ENCODE measurements at regions not wholly inside any gene's neighbourhood (a gene's known extent, or its start where the extent isn't known, plus 50 kb on each side); places are given as distances from the start of the nearest gene placed in this dataset.
"Not testable (repeated sequence)": the region's sequence is repeated elsewhere in the genome, so short reads cannot be mapped to it uniquely, and the experiment has no call there.

- peak; percentile 59 for DNase-seq
Observed at GRCh38 chr21:35840949-35841348, 219.4 kb downstream of the SETD4 start.

DNA sequence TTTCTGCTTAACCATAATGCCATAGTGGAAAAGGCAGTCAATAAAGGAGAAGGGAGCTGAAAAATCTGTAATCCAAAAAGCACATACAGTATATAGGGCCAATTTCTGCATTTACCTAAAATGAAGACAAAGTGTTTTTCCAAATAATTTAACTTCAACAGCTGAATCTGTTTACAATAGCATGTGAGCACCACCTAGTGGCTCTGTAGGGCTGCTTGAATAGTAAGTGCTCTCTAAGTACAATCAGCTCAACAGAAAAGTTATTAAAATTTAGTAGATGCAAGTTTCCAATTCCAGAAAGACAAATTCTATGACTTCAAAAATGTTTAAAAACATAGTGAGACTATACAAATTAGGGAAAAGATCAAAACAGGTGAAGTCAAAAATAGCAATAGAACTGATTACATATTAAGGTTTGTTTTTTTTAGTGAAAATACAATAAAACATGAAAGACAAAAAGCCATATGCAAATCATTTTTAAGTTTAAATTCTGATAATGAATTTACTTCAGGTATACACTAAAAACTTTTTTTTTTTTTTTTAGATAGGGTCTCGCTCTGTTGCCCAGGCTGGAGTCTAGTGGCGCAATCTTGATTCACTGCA is 220.0 kb downstream of the SETD4 start:
- DNase-seq, result peak; percentile 71

- no peak for DNase-seq
Observed at GRCh38 chr21:35838987-35839763, 221.2 kb downstream of the SETD4 start.

- DNase-seq, result no peak
Observed at GRCh38 chr21:35838350-35838749, 222.0 kb downstream of the SETD4 start.

DNA sequence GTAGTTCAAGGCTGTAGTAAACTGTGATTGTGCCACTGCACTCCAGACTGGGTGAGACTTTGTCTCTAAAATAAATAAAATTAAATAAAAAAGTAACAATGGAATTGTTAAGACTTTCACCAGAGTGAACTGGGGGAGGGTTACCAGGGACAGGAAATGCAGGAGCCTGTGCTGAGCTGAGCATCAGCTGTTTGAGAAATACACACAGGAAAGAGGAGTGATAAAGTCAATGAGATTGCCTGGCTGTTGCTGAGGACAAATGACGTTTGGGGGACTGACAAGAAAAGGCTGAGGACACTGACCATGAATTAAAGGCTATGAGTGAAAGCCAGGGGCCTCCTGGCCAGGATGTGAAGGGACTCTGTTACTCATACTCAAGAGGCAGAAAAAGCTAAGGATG is 226.3 kb downstream of the SETD4 start:
- DNase-seq, result no peak

DNA sequence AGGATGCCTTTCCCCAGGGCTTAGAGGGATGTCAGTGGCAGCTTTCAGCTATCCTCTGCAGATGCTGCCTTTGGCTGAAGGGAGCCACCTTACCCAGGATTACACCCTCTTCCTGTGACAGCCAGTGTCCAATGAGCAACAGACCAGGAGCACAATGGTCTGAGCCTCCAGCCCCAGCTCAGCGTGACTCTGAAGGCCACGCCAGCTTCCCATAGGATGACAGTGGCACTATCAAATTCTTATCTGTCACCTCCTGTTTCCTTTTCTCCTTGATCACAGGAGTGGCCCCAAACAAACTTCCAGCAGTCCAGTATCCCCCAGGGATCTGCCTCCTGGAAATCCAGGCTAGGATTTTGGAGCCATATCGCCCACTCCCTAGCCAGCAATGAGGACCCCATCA is 226.9 kb downstream of the SETD4 start:
- no peak for DNase-seq

DNA sequence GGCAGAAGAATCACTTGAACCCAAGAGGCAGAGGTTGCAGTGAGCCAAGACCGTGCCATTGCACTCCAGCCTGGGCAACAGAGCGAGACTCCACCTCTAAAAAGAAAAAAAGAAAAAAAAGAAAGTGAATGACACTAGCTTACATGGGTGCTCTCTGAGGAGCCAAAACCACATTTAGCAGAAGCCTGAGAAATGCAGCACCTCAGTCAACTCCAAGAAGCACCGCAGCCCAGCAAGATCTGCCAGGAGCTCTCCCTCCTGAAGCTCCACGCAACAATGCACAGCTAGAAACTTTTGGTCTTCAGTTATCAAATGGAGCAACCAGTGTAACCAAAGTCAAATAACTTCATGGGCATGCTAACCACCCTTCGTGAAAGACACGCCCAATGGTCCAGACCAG is 229.1 kb downstream of the SETD4 start:
- no peak for DNase-seq

GRCh38 chr21:35829067-35829466 is 231.3 kb downstream of the SETD4 start:
- no peak for DNase-seq

GRCh38 chr21:35828161-35828560 is 232.2 kb downstream of the SETD4 start:
- no peak for DNase-seq

DNA sequence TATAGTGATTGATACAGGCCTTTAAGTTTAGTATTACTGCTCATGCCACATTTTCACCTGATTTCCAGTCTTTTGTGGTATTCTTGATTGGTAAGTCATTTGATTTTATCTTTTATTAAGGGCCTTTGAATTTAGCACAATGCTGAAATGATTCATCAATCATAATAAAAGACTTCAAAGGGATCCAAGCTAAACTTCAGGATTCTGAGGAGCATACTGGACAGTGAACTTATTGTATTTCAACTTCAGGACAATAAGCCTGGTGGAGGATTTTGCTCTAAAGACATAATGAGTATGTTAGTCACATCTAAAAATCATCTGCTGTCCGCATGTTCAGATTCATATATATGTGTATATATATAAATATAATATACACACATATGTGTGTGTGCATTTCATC is 233.3 kb downstream of the SETD4 start:
- no peak for DNase-seq

DNA sequence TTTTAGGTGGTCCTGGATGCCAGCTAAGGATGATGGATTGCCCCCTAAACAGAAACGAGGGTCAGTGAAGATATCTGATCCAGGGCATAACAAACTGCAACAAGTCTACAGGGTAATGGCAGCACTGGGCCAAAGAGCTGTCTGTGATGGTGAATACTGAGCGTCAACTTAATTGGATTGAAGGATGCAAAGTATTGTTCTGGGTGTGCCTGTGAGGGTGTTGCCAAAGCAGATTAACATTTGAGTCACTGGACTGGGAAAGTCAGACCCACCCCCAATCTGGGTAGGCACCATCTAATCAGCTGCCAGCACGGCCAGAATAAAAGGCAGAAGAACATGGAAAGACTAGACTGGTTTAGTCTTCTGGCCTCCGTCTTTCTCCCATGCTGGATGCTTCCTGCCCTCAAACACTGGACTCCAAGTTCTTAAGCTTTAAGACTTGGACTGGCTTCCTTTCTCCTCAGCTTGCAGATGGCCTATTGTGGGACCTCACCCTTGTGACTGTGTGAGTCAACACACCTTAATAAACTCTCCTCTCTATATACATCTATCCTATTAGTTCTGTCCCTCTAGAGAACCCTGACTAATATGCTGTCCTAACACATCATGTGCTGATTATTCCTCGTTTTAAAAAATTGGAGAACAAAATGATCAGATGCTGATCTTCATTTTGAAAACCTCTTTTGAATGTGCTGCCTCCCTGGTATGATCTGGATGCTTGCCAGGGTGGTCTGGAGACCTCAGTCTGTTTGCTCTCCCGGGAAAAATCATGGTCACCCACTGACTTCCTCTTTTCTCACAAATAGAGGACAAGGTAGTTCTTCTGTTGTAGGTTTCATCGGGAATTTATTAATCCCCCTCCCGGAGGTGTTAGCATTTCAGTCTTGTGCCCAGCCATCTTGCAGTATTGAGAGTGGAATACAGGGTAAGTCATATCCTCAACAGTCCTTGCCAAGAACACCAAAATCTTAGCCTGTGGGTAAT is 234.7 kb downstream of the SETD4 start:
- peak; percentile 83 for DNase-seq

GRCh38 chr21:35824136-35824535 is 236.2 kb downstream of the SETD4 start:
- DNase-seq, result no peak

GRCh38 chr21:35819134-35819533 is 241.2 kb downstream of the SETD4 start:
- no peak for DNase-seq

DNA sequence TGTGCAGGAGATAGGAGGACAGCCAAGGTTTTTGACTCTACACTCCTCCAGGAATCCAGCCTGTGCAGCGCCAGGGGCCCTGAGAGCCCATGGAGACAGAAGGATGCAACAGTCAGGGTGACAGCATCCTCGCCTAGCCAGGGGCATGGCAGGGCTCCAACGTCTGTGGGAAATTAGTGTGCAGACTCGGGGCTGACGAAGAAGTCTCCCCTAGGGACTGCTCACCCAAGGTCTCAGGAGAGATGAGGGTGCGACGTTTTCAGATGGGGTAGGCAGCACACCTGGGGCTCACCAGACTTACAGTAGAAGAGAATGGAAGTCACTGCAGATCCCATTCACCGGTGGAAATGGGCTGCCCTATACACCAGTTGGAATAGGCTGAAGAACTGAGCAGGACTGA is 241.7 kb downstream of the SETD4 start:
- no peak for DNase-seq

DNA sequence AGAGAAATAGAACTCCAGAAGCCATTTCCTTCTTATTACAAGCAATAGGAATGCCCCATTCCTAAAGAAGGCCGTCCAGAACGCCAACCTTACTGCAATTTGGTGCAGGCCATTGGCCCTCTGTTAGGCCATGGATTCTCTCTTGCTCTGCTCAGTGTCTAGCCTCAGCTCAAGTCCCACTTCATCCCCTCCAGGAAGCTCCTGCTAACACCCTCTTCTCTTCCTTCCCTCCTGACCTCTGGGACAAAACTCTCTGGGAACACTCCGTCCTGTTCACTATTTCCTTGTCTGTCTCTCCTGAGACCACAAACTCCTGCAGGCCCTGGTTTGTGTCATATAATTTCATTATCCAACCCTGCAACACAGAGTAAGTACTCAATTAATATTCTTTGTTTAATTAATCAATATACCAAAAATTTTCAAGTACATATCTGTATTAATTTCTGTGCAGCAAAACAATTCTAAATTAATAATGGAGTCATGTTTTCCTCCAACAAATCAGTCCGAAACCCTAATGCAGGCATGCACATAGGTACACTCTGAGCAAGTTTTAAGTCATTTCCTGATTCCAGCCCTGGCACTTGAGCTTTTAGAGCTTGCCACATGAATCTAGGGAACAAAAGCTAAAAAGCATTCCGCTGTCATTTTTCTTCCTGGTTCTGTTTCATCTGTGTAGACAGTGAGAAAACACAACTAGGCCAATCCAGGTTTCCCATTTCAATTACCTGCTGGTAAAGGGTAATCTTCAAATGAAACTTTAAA is 245.3 kb downstream of the SETD4 start:
- no peak for DNase-seq

GRCh38 chr21:35812679-35813078 is 247.6 kb downstream of the SETD4 start:
- DNase-seq, result no peak

GRCh38 chr21:35811191-35811806 is 249.0 kb downstream of the SETD4 start:
- DNase-seq, result no peak

DNA sequence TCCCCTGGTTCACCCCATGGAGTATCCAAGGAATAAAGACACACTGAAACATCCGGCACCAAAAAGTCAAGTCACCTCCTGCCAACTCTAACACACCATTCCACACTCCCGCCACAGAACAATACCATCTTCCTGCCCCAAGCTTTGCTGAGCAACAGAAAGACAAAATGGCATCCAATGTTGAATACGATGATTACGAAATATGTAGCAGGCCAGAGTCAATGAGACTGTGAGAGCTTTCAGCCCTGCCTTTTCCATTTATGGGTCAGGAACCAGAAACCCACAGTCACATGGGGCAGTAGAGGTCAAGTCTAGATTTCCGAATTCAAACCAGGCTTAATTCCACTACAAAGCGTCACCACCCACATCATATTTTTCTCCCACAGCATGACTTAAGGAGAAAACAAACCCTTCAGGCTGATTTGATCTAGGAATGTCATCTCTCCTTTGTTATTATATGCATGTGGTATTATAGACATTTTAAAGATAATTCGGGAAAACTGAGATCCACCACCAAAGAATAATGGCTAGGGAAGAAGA is 249.8 kb downstream of the SETD4 start:
- no peak for DNase-seq

- no peak for DNase-seq
Observed at GRCh38 chr21:35801391-35801790, 258.9 kb downstream of the SETD4 start.

DNA sequence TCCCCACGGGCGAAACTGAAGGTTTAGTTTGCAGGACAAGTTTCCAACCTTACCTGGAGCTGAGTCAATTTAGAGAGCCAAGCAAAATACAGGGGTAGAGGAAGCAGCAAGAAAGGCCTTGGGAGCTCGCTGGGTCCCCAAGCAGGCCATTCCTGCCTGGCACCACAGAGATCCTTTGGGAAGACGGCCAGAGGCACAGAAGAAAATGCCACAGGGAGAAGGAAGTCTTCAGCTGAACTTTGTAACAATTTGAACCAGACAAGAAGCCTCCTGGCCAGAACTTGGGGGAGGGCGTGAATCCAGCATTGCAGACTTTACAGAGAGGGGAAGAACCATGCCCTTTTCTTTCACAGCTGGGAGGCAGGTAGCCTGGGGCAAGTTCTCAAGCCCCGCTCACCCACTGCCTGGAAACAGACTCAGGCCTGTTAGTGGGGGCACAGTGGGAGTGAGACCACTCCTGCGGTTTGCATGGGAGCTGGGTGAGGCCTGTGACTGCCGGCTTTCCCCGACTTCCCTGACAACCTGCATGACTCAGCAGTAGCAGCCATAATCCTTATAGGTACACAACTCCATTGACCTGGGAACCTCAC is 259.4 kb downstream of the SETD4 start:
- DNase-seq, result not testable (repeated sequence)

GRCh38 chr21:35796844-35797243 is 263.5 kb downstream of the SETD4 start:
- DNase-seq, result no peak

GRCh38 chr21:35794527-35794926 is 265.8 kb downstream of the SETD4 start:
- DNase-seq, result not testable (repeated sequence)

Measured in NCI-H82 (cell line).